ENCODE measurements at regions not wholly inside any gene's neighbourhood (a gene's known extent, or its start where the extent isn't known, plus 50 kb on each side); places are given as distances from the start of the nearest gene placed in this dataset.

DNA sequence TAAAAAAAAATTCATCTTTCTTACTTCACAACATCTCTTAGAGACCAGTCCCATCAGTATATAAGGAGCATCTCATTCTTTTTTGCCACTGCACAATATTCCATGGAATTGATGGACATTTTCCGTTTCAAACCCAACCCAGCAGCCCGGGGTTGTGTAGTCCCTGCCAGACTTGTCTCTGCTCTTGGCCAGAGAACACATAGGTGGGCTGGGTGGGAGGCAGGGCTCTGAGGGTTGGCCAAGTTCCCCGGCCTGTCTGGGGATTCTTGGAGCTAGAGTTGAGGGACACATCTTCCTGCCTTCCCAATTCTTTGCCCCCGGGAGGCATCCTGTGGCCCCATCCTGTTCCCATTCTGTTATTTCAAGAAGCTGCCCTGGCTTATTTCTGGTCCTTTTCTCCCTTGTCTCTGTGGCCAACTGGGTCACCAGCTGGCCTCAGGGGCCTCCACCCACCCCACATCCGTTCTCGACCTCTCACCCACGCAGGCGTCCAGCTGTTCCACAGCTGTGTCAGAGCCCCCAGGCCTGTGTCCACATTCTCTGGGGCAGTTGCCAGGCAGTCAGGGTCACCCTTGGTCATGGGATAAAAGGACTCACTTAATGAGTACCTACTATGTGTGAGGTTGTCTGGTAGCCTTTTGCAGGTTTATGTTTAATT is 52.0 kb upstream of the CCDC63 start:
- ATAC-seq, result no peak

DNA sequence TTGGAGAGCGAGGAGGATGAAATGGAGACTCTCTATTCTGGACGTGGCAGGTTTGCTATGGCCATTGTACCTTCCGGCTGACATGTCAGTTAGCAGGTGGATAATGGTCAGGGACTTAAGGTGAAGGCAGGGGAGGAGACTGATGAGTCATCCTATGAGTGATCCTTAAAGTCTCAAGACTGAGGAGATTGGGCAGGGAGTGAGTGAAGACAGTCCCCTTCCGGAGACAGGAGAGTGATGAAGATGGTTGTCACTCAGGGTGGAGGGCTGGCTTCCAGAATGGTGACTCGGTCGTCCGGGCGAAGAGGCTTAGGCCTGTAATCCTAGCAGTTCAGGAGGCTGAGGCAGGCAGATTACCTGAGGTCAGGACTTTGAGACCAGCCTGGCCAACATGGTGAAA is 49.8 kb upstream of the CCDC63 start:
- peak; percentile 96 for ATAC-seq
